ENCODE measurements at regions not wholly inside any gene's neighbourhood (a gene's known extent, or its start where the extent isn't known, plus 50 kb on each side); places are given as distances from the start of the nearest gene placed in this dataset.
A peak's percentile ranks its signal among the peaks of the same experiment; 100 is the strongest.

- H3K27me3 ChIP-seq: no peaks in the 10 kb centered on the region
- H3K9me3 ChIP-seq (ENCODE audit: low read depth): no peaks in the 10 kb centered on the region
- no peaks in the 10 kb centered on the region for H3K79me2 ChIP-seq (ENCODE audit: low read depth)
- Mint-ChIP-seq H3K27ac (no peak overlapping the region), H3K9me3 (peaks cover 3% of the 10 kb centered on the region), H3K27me3 (ENCODE audit: insufficient read depth, low read depth) (peaks cover 5% of the 10 kb centered on the region), H3K4me3 (no peak overlapping the region), H3K36me3 (no peaks in the 10 kb centered on the region), H3K4me1 (peaks cover 32% of the 10 kb centered on the region)
- DNase-seq (ENCODE audit: low spot score): no peak
- TF ChIP-seq EZH2 (IDR thresholded peaks at IDR 0.05): no peak
- TF ChIP-seq EZH2phosphoT487 (IDR thresholded peaks at IDR 0.05): no peak
- no peak for TF ChIP-seq CTCF (IDR thresholded peaks at IDR 0.05)
- no peaks in the 10 kb centered on the region for H4K20me1 ChIP-seq (ENCODE audit: low read depth)
- peak overlapping the region; percentile 47 for H3K4me2 ChIP-seq
- H3K27ac ChIP-seq: no peak overlapping the region
- H3K4me1 ChIP-seq: peaks cover 13% of the 10 kb centered on the region
- no peaks in the 10 kb centered on the region for H3K36me3 ChIP-seq
- H3K4me3 ChIP-seq: no peak overlapping the region
- peaks cover 8% of the 10 kb centered on the region for H3F3A ChIP-seq (ENCODE audit: low read depth)
- H2AFZ ChIP-seq (replicated peaks): no peak overlapping the region
- H3K9ac ChIP-seq: no peak overlapping the region
Observed at GRCh38 chr12:131589966-131590365, 120.9 kb upstream of the SFSWAP start.

- H3K4me3 ChIP-seq: no peak overlapping the region
- H3K9ac ChIP-seq: no peak overlapping the region
- peaks cover 8% of the 10 kb centered on the region for H3F3A ChIP-seq (ENCODE audit: low read depth)
- H3K27me3 Mint-ChIP-seq (ENCODE audit: insufficient read depth, low read depth): peaks cover 7% of the 10 kb centered on the region
- no peaks in the 10 kb centered on the region for H3K9me3 Mint-ChIP-seq
- H3K4me1 ChIP-seq: peaks cover 13% of the 10 kb centered on the region
- no peak for DNase-seq (ENCODE audit: low spot score)
- H3K79me2 ChIP-seq (ENCODE audit: low read depth): no peaks in the 10 kb centered on the region
- no peaks in the 10 kb centered on the region for H3K36me3 Mint-ChIP-seq
- no peaks in the 10 kb centered on the region for H3K27me3 ChIP-seq
- no peak overlapping the region for H3K27ac Mint-ChIP-seq
- H3K36me3 ChIP-seq: no peaks in the 10 kb centered on the region
- H3K4me2 ChIP-seq: no peak overlapping the region
- H2AFZ ChIP-seq (replicated peaks): no peak overlapping the region
- H3K27ac ChIP-seq: no peak overlapping the region
- H3K4me3 Mint-ChIP-seq: no peak overlapping the region
- H4K20me1 ChIP-seq (ENCODE audit: low read depth): no peaks in the 10 kb centered on the region
- H3K9me3 ChIP-seq (ENCODE audit: low read depth): no peaks in the 10 kb centered on the region
- peaks cover 32% of the 10 kb centered on the region for H3K4me1 Mint-ChIP-seq
- TF ChIP-seq EZH2phosphoT487 (IDR thresholded peaks at IDR 0.05) (no peak), EZH2 (IDR thresholded peaks at IDR 0.05) (no peak), CTCF (IDR thresholded peaks at IDR 0.05) (no peak)
Observed at GRCh38 chr12:131591136-131591535, 119.8 kb upstream of the SFSWAP start.

GRCh38 chr12:131591714-131592709, 118.9 kb upstream of the SFSWAP start:
- H3K9me3 Mint-ChIP-seq: no peaks in the 10 kb centered on the region
- H3K4me1 ChIP-seq: peaks cover 13% of the 10 kb centered on the region
- peaks cover 33% of the 10 kb centered on the region for H3K4me1 Mint-ChIP-seq
- peaks cover 5% of the 10 kb centered on the region for H3K27me3 Mint-ChIP-seq (ENCODE audit: insufficient read depth, low read depth)
- no peak overlapping the region for H3K27ac Mint-ChIP-seq
- DNase-seq (ENCODE audit: low spot score): no peak
- H4K20me1 ChIP-seq (ENCODE audit: low read depth): no peaks in the 10 kb centered on the region
- no peaks in the 10 kb centered on the region for H3K36me3 ChIP-seq
- no peak overlapping the region for H3K4me2 ChIP-seq
- H2AFZ ChIP-seq (replicated peaks): no peak overlapping the region
- no peak overlapping the region for H3K9ac ChIP-seq
- no peak overlapping the region for H3K4me3 ChIP-seq
- no peaks in the 10 kb centered on the region for H3K9me3 ChIP-seq (ENCODE audit: low read depth)
- H3F3A ChIP-seq (ENCODE audit: low read depth): peaks cover 8% of the 10 kb centered on the region
- H3K27ac ChIP-seq: no peak overlapping the region
- H3K4me3 Mint-ChIP-seq: no peak overlapping the region
- H3K36me3 Mint-ChIP-seq: no peaks in the 10 kb centered on the region
- H3K79me2 ChIP-seq (ENCODE audit: low read depth): no peaks in the 10 kb centered on the region
- TF ChIP-seq CTCF (IDR thresholded peaks at IDR 0.05): no peak
- TF ChIP-seq EZH2 (IDR thresholded peaks at IDR 0.05): no peak
- no peak for TF ChIP-seq EZH2phosphoT487 (IDR thresholded peaks at IDR 0.05)
- no peaks in the 10 kb centered on the region for H3K27me3 ChIP-seq
